H9 (cell line): ENCODE measurements at regions not wholly inside any gene's neighbourhood (a gene's known extent, or its start where the extent isn't known, plus 50 kb on each side); places are given as distances from the start of the nearest gene placed in this dataset.

ENCODE experiments used
- DNase-seq: peaks from one replicate; pipeline ENCODE4 v3.0.0-alpha.2; 2017
- H2AFZ ChIP-seq: one replicate; pipeline ENCODE4 v1.6.1; 2013; ENCODE audit warnings: mild to moderate bottlenecking, low read length, control low read depth, moderate library complexity
- H2AK5ac ChIP-seq: 2 replicates; pipeline ENCODE4 v1.6.1; 2013; ENCODE audit warnings: low read length, control low read depth, mixed read lengths; ENCODE audit not compliant: insufficient read length
- H2BK120ac ChIP-seq: one replicate; pipeline ENCODE4 v1.6.1; 2013; ENCODE audit warnings: low read depth, mild to moderate bottlenecking, low read length, control low read depth, inconsistent platforms; ENCODE audit not compliant: poor library complexity, severe bottlenecking
- H2BK12ac ChIP-seq: 2 replicates; pipeline ENCODE4 v1.6.1; 2013; ENCODE audit warnings: low read length, control low read depth, mixed read lengths, low read depth; ENCODE audit not compliant: insufficient read length
- H2BK15ac ChIP-seq: 2 replicates; pipeline ENCODE4 v1.6.1; 2013; ENCODE audit warnings: low read depth, low read length, control low read depth
- H2BK20ac ChIP-seq: one replicate; pipeline ENCODE4 v1.6.1; 2013; ENCODE audit warnings: low read depth, mild to moderate bottlenecking, low read length, control low read depth, inconsistent platforms; ENCODE audit not compliant: poor library complexity, severe bottlenecking
- H2BK5ac ChIP-seq: 2 replicates; pipeline ENCODE4 v1.6.1; 2013; ENCODE audit warnings: low read length, control low read depth, mixed read lengths; ENCODE audit not compliant: insufficient read length
- H3K14ac ChIP-seq: 2 replicates; pipeline ENCODE4 v1.6.1; 2013; ENCODE audit warnings: low read length, control low read depth; ENCODE audit not compliant: insufficient read depth
- H3K18ac ChIP-seq: 2 replicates; pipeline ENCODE4 v1.6.1; 2013; ENCODE audit warnings: low read depth, mild to moderate bottlenecking, mixed read lengths, low read length, control low read depth; ENCODE audit not compliant: insufficient read length
- H3K23ac ChIP-seq: 2 replicates; pipeline ENCODE4 v1.6.1; 2013; ENCODE audit warnings: low read length, control low read depth, mixed read lengths, low read depth; ENCODE audit not compliant: insufficient read length
- H3K23me2 ChIP-seq: 2 replicates; pipeline ENCODE4 v1.6.1; 2013; ENCODE audit warnings: low read depth, mild to moderate bottlenecking, mixed read lengths, low read length, control low read depth; ENCODE audit not compliant: insufficient read length, poor library complexity, severe bottlenecking
- H3K27ac ChIP-seq: 2 replicates; pipeline ENCODE4 v1.5.1; 2013; ENCODE audit warnings: low read length, control low read depth, mixed read lengths, low read depth; ENCODE audit not compliant: insufficient read length
- H3K27me3 ChIP-seq: 2 replicates; pipeline ENCODE4 v1.6.1; 2013; ENCODE audit warnings: low read length, control low read depth, inconsistent platforms; ENCODE audit not compliant: insufficient read depth
- H3K4ac ChIP-seq: 2 replicates; pipeline ENCODE4 v1.6.1; 2013; ENCODE audit warnings: low read depth, mild to moderate bottlenecking, control low read depth, inconsistent platforms, low read length, moderate library complexity
- H3K4me1 ChIP-seq: 2 replicates; pipeline ENCODE4 v1.6.1; 2013; ENCODE audit warnings: low read length, control low read depth, inconsistent platforms; ENCODE audit not compliant: insufficient read depth
- H3K4me2 ChIP-seq: 2 replicates; pipeline ENCODE4 v1.6.1; 2013; ENCODE audit warnings: low read length, control low read depth, mixed read lengths; ENCODE audit not compliant: insufficient read length, insufficient read depth
- H3K56ac ChIP-seq: 2 replicates; pipeline ENCODE4 v1.6.1; 2013; ENCODE audit warnings: low read depth, mild to moderate bottlenecking, mixed read lengths, low read length, control low read depth; ENCODE audit not compliant: insufficient read length
- H3K79me1 ChIP-seq: 2 replicates; pipeline ENCODE4 v1.6.1; 2013; ENCODE audit warnings: low read depth, mild to moderate bottlenecking, moderate library complexity, low read length, control low read depth, inconsistent platforms; ENCODE audit not compliant: insufficient read depth, poor library complexity, severe bottlenecking
- H3K79me2 ChIP-seq: 2 replicates; pipeline ENCODE4 v1.6.1; 2013; ENCODE audit warnings: low read length, control low read depth, inconsistent platforms; ENCODE audit not compliant: insufficient read depth
- H3K9ac ChIP-seq: 2 replicates; pipeline ENCODE4 v1.6.1; 2013; ENCODE audit warnings: low read length, control low read depth, mixed read lengths; ENCODE audit not compliant: insufficient read length; ENCODE audit errors: extremely low read depth
- H3K9me3 ChIP-seq: one replicate; pipeline ENCODE4 v1.6.1; 2013; ENCODE audit warnings: low read depth, low read length, inconsistent platforms; ENCODE audit not compliant: control insufficient read depth
- H3T11ph ChIP-seq: one replicate; pipeline ENCODE4 v1.6.1; 2013; ENCODE audit warnings: mild to moderate bottlenecking, low read length, control low read depth, inconsistent platforms
- H4K20me1 ChIP-seq: one replicate; pipeline ENCODE4 v1.6.1; 2013; ENCODE audit not compliant: control insufficient read depth, insufficient read length, insufficient read depth
- H4K5ac ChIP-seq: 2 replicates; pipeline ENCODE4 v1.6.1; 2013; ENCODE audit warnings: low read depth, mild to moderate bottlenecking, mixed read lengths, low read length, control low read depth; ENCODE audit not compliant: insufficient read length
- H4K8ac ChIP-seq: replicated peaks from 2 replicates; pipeline ENCODE4 v1.6.1; 2013; ENCODE audit warnings: low read length, control low read depth, mixed read lengths, low read depth; ENCODE audit not compliant: insufficient read length
- H4K91ac ChIP-seq: 2 replicates; pipeline ENCODE4 v1.6.1; 2013; ENCODE audit warnings: low read depth, mild to moderate bottlenecking, moderate library complexity, mixed read lengths, low read length, control low read depth; ENCODE audit not compliant: insufficient read length
- H3K27ac Mint-ChIP-seq, 3 experiments: 2 replicates in 2 of 3; 3 replicates in 1 of 3; pipeline ENCODE4 v1.8.0; 2020 to 2021; ENCODE audit warnings: mixed read lengths in 3 of 3, mild to moderate bottlenecking in 1 of 3, moderate library complexity in 1 of 3
- H3K27me3 Mint-ChIP-seq: 2 replicates; pipeline ENCODE4 v1.8.0; 2021; ENCODE audit warnings: low read depth, mild to moderate bottlenecking, moderate library complexity, mixed read lengths
- H3K36me3 Mint-ChIP-seq, 3 experiments: 2 replicates in 2 of 3; 3 replicates in 1 of 3; pipeline ENCODE4 v1.8.0; 2020 to 2021; ENCODE audit warnings: low read depth in 3 of 3, mixed read lengths in 3 of 3; ENCODE audit not compliant: insufficient read depth in 1 of 3
- H3K4me1 Mint-ChIP-seq, 2 experiments: 2 replicates each; pipeline ENCODE4 v1.8.0; 2020; ENCODE audit warnings: mixed read lengths in 2 of 2
- H3K4me3 Mint-ChIP-seq, 2 experiments: 2 replicates in 1 of 2; 3 replicates in 1 of 2; pipeline ENCODE4 v1.8.0; 2020 to 2021; ENCODE audit warnings: mild to moderate bottlenecking in 2 of 2, mixed read lengths in 2 of 2, moderate library complexity in 1 of 2
- H3K9me3 Mint-ChIP-seq, 2 experiments: 2 replicates in 1 of 2; 3 replicates in 1 of 2; pipeline ENCODE4 v1.8.0; 2020; ENCODE audit warnings: mild to moderate bottlenecking in 2 of 2, mixed read lengths in 2 of 2, moderate library complexity in 1 of 2
- CTCF ChIP-seq: fragments of 200-600 bp; sonication (generic); conservative IDR thresholded peaks from 3 replicates; pipeline ENCODE4 v1.8.0; 2021; ENCODE audit warnings: antibody characterized with exemption, mild to moderate bottlenecking
- WGBS: extraction: QIAGEN DNeasy Blood & Tissue Kit; methylation state at CpG from one replicate; pipeline ENCODE4 v1.1.7; 2013; ENCODE audit warnings: missing lambda C conversion rate, low lambda C conversion rate, mixed read lengths; ENCODE audit not compliant: insufficient read length; ENCODE audit errors: extremely low coverage; 5-methylcytosine and 5-hydroxymethylcytosine counted together

- no peak overlapping the region; a peak in 1 of 5 replicates for H3K4me3 Mint-ChIP-seq
- Histone ChIP-seq H3K79me2 (no peaks in the 10 kb centered on the region), H2BK120ac (no peak overlapping the region)
Observed at GRCh38 chr4:15150631-15151030, 148.3 kb downstream of the CPEB2 start.

More at GRCh38 chr4:15150631-15151030, 148.3 kb downstream of the CPEB2 start:
- Histone ChIP-seq H2AK5ac (no peak overlapping the region), H3K18ac (no peak overlapping the region), H3K9me3 (no peaks in the 10 kb centered on the region), H4K91ac (no peak overlapping the region), H3K27me3 (no peaks in the 10 kb centered on the region), H2BK5ac (no peak overlapping the region), H4K8ac (no peak overlapping the region), H4K5ac (no peak overlapping the region), H3K27ac (no peak overlapping the region), H4K20me1 (no peaks in the 10 kb centered on the region), H2BK12ac (no peak overlapping the region), H3K14ac (no peak overlapping the region), H2BK15ac (no peak overlapping the region), H3K56ac (no peak overlapping the region), H2AFZ (no peak overlapping the region), H3K23me2 (no peaks in the 10 kb centered on the region), H3K4me1 (peaks cover 7% of the 10 kb centered on the region; the same call in 1 of the 2 replicates), H3K9ac (no peak overlapping the region), H3K23ac (no peak overlapping the region), H3K4me2 (no peak overlapping the region), H3K79me1 (no peaks in the 10 kb centered on the region), H2BK20ac (no peak overlapping the region), H3T11ph (no peak overlapping the region), H3K4ac (no peak overlapping the region)
- no peak for DNase-seq
- no peak for TF ChIP-seq CTCF
- Mint-ChIP-seq H3K27me3 (peaks cover under 1% of the 10 kb centered on the region), H3K27ac (peak overlapping the region in 1 of 3 experiments; percentile 68; a peak in 1 of 7 replicates), H3K9me3 (no peaks in the 10 kb centered on the region; a peak in 1 of 5 replicates), H3K4me1 (peaks cover 28 to 31% of the 10 kb centered on the region in 2 experiments), H3K36me3 (no peaks in the 10 kb centered on the region)
- WGBS, result no CpG with 5 or more reads among the region's 2 CpGs
